ENCODE measurements at regions not wholly inside any gene's neighbourhood (a gene's known extent, or its start where the extent isn't known, plus 50 kb on each side); places are given as distances from the start of the nearest gene placed in this dataset.
"Not testable (repeated sequence)": the region's sequence is repeated elsewhere in the genome, so short reads cannot be mapped to it uniquely, and the experiment has no call there.

DNA sequence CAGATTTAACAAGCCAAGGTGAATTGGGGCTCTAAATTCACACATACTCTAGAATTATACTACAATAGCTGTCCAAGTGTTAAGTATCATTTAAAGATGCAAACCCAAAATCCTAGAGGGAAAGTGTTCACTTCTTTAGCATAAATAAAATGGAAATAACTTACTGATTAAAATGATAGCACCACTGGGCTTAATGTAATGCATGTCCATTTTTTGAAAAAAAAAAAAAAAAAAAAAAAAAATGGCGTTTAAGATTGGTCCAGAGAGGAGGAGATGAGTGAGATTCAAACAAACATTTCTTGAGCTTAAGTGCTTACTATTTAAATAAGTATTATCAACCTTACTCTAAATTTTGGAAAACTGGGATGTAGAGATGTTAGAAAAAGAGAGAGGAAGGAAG is 251.5 kb upstream of the CWC22 start:
- DNase-seq: no peak

- no peak for DNase-seq
These were observed 251.0 kb upstream of the CWC22 start for GRCh38 chr2:180258041-180258537.

- DNase-seq: no peak
These were observed 250.2 kb upstream of the CWC22 start for GRCh38 chr2:180257247-180257646.

DNA sequence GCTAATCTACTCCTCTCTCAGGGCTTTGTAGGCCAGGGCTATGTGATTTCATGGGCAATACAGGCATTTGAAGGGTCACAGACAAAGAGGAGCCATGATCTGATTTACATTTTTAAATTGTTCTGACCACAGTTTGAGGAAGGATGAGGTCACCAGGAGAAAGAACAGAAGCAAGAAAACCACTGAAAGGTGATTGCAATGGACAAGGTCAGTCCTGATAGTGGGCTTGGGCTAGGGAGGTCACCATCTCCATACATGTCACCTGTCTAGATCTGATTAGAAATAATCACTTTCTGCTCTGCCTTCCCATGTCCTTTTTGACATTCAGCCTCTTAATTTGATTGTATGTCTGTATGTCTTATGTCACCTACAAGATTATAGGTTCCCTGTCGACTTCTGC is 248.9 kb upstream of the CWC22 start:
- no peak for DNase-seq

GRCh38 chr2:180254872-180255271 is 247.8 kb upstream of the CWC22 start:
- no peak for DNase-seq

DNA sequence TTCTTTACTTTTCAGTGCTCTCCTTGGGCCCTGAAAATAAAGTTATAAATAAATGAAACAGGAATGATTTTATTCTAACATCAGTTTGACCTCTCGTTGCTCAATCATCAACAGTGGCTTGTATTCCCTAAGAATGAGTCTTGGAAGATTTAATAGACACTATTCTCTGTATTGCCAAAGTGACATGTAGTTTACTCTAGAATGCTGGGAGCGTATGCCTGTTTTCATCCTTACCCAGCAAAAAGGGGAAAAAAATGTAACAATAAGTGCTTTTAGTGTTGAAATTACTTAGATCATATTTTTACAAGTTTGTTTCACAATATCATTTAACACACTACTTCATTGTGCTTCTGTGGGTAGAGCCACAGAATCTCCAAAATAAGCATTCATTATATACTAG is 240.6 kb upstream of the CWC22 start:
- DNase-seq: no peak

DNA sequence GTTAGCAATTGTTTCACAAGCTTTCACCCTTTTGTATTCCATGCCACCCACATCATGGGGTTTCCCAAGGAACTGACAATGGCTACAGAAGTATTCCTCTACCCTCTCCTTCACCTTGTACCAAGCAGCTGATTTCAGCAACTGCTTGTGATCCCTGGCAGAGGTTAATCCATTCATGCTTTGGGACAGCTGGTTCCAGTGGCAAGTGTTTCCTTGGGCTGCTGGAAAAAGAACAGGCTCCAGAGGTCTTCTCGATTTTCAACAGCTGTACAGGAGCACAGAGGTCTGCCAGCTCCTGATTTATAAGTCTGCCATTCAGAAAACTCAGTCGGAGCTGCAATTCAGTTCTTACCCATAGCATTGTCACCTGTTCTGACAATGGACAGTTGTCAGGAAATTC is 239.2 kb upstream of the CWC22 start:
- no peak for DNase-seq

DNA sequence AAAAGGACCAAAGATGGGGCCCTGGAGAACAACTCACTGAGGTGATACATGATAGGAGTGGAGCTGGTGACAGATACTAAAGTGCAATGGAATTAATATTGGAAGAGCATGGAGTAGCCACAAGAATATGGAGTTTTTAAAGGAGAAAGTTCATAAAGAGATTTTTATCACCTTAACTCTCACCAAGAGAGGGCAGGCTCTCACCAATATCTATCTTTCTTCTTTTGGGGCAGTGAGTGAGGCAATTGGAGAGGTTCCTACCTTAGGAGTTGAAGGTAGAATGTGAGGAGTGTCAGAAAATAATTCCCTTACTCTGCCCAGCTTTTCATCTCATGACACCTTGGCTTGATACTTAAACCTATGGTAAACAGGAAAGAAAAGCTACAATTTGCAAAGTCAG is 233.7 kb upstream of the CWC22 start:
- peak; percentile 15 for DNase-seq

GRCh38 chr2:180238729-180239128 is 231.6 kb upstream of the CWC22 start:
- DNase-seq: no peak

DNA sequence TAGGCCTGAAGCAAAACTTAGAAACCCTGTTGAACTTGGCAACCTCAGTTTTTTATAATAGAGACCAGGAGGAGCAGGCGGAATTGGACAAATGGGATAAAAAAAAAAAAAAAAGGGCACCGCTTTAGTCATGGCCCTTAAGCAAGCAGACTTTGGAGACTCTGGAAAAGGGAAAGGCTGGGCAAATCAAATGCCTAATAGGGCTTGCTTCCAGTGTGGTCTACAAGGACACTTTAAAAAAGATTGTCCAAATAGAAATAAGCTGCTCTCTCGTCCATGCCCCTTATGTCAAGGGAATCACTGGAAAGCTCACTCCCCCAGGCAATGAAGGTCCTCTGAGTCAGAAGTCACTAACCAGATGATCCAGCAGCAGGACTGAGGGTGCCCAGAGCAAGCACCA is 229.0 kb upstream of the CWC22 start:
- not testable (repeated sequence) for DNase-seq

- DNase-seq: not testable (repeated sequence)
These were observed 228.4 kb upstream of the CWC22 start for GRCh38 chr2:180235506-180235905.

- DNase-seq: not testable (repeated sequence)
These were observed 227.9 kb upstream of the CWC22 start for GRCh38 chr2:180234991-180235390.

GRCh38 chr2:180231015-180231414 is 223.9 kb upstream of the CWC22 start:
- no peak for DNase-seq

DNA sequence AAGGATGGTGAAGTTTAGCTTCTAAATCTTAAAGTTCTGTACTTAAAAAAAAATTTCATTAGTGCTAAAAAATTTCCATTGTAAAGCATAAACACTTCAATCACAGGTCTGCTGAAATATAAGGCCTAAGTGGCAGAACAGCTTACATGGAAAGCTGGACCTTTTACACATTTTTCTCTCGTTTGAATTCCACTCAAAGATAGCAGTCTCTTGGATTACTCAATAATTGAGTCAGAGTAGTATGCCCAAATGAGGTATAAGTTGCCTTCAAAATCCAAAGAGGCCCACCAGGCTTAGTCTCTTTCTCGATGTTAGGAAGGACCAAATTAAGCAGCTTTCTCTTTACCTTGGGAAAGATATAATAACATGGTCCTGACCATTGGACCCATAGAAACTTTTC is 220.4 kb upstream of the CWC22 start:
- DNase-seq: no peak

DNA sequence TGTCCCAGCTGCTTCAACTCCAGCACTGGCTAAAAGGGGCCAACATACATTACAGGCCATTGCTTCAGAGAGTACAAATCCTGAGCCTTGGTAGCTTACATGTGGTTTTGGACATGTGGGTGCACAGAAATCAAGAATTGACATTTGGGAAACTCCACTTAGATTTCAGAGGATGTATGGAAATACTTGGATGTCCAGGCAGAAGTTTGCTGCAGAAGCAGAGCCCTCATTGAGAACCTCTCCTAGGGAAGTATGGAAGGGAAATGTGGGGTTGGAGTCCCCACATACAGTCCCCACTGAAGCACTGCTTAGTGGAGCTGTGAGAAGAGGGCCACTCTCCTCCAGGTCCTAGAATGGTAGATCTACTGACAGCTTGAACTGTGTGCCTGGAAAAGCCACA is 218.0 kb upstream of the CWC22 start:
- DNase-seq: no peak

DNA sequence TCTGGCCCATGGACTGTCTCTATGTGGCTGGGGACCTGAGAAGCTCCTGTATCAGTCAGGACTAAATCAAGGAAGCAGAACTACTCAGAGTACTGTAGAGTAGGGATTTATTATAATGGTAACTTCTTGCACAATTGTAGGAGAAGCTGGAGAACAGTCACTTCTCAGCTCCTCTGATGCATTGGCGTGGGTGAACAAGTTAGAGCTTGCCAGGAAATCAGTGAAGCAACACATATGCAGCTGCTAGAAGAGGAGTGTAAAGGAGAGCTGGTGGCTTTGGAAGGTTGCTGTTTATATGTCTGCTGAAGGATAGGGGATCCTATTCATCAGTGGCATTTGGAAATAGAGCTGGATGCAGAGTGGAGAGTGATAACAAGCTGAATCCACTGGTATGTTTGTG is 215.5 kb upstream of the CWC22 start:
- peak; percentile 47 for DNase-seq

DNA sequence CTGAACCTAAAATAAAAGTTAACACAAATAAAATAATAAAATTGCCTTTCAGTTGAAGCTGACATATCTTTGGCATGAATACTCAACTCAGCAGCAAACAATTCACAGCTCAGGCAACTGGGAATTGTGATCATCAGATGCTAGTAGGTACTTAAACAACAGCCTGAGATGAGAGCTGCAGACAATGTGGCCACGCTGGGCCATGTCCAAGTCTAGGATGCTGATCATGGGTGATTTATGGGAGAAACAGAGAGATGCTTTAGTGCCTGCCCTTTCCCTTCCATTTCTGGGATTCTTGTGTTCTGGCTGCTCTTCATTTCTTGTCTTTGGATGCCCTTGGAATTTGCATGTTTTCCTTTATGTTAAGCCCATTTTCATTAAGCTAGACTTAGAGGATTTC is 212.4 kb upstream of the CWC22 start:
- DNase-seq: peak; percentile 79

GRCh38 chr2:180208841-180209240 is 201.7 kb upstream of the CWC22 start:
- peak; percentile 75 for DNase-seq

- no peak for DNase-seq
These were observed 198.6 kb upstream of the CWC22 start for GRCh38 chr2:180205621-180206235.

DNA sequence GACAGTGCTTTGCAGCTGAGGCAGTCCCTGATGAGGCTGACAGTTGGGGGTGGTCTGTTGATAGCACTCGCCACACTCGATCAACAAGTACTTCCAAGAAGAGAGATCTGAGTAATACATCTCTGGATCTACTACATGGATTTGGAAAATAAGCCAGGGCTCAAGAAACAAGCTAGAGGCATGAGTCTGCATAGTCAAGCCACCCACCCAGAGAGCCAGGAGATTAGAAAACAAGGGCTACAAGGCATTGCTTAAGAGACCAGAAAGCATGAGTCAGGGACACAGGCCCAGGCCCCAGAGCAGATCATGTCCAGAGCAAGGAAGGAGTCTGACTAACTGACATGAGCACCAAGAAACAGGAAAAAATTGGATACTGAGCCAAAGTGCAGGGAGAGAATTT is 196.9 kb upstream of the CWC22 start:
- DNase-seq: peak; percentile 60

DNA sequence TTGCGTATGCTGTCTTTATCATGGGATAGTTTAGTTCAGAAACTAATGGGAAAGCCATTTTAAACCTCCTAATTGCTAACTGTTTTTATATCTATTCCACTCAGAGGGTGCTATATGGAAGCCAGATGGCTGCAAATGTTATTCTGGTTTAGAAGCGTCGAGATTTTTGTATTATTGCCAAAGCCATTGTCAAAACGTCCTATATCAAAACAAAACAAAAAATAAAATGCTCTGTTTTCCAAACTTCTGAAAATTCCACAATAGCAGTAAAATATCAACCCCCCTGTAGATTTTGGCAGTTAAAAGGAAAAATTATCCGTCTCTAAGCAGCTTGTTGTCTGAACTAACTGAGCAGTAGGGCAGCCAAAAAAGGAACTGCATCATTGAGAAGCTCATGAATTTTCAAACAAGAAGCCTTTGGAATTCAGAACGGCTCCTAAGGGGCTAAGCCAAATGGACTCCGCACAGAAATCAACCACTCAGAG is 195.4 kb upstream of the CWC22 start:
- DNase-seq: peak; percentile 17

DNA sequence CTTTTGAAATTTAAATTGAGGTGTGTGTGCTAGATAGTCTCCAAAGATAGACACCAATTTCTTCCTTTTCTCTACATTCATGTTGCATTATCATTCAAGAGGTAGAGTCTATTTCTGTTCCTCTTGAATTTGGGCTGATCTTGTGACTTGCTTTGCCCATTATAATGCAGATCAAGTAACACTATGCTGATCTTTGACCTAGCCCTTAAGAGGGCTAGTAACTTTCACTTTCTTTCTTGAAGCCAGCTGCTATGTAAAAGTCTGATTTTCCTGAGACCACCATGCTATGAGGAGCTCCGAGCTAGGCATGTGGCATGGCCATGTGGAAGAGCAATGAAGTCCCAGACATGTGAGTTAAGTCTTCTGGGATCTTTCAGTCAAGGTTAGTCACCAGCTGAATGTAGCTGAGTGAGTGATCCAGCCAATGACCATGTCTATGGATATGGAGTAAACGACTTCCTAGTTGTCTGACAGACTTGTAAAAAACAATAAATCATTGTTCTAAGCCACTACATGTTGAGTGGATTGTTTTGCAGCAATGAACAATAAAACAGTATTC is 189.4 kb upstream of the CWC22 start:
- DNase-seq: peak; percentile 8

DNA sequence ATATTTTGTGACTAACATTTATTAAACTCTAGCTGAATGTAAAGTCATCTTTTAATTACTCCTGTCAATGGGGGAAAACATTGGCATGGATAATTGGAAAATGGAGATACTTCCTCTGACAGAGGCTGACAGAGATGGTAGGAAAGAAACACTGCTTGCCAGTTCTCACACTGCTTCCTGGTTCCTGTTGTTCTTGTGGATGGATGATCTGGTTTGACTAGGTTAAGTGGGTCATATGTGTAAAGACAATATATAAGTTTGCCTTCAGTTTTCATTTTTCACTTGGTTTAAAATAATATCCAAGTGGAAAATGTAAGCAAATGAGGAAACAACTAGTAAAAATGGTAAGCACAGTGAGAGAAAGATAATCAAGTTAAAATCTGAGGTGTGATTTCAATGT is 188.8 kb upstream of the CWC22 start:
- DNase-seq: no peak

DNA sequence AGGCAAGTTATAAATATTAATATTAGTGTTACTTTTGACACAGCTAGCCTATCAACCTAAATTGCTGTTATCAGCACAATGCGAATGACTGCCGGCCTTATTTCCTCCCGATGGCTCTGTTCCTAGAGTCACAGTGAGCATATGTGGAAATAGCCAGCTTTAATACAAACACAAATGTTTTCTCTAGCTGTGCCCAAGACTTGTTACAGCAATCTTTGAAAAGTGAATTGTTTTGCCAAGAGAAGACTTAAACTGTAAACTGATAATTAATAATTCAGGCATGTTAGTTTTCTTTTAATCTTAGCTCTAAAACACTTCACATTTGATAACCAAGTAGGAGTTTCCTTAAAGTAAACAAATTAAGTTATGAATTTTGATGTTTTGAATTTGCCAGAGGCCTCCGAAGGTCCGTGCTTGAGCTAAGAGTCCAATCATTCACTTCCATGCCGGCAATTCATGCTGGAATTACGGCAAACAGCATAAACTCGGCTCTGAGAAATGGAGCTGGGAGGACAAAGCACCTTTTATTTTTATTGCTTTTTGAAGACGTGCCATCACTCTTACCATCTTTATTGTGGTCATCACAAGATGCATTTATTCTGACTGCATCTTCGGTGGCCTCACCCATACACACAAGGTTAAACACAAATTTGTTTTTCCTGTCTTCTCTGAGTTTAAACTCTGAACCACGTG is 184.5 kb upstream of the CWC22 start:
- no peak for DNase-seq
